H1 (cell line): ENCODE measurements at regions not wholly inside any gene's neighbourhood (a gene's known extent, or its start where the extent isn't known, plus 50 kb on each side); places are given as distances from the start of the nearest gene placed in this dataset.

Experiments
- CTCF ChIA-PET: fragments of 300-600 bp; sonication (Branson Sonifier 250); formaldehyde crosslinking; loops from one replicate; lab custom pipeline; 2021; ENCODE audit not compliant: partially characterized antibody; lab: Charles Lee
- POLR2A ChIA-PET: fragments of 300-600 bp; sonication (Branson Sonifier 250); formaldehyde crosslinking; loops from one replicate; lab custom pipeline; 2021; ENCODE audit warnings: inconsistent platforms; ENCODE audit not compliant: partially characterized antibody; lab: Charles Lee
- DNase-seq, 2 experiments: peaks; one replicate each; pipeline versions ENCODE4 v3.0.0 to v3.0.0-alpha.2; 2010 to 2022; ENCODE audit warnings: low spot score in 2 of 2, low read depth in 1 of 2, mixed read lengths in 1 of 2
- FAIRE-seq: peaks from 2 replicates; lab custom pipeline; 2011; peaks lifted over from hg19 to GRCh38; lab: Jason Lieb, UNC
- H2AFZ ChIP-seq: 2 replicates; pipeline ENCODE4 v1.8.1; 2012; ENCODE audit warnings: low read length, inconsistent platforms
- H2AK5ac ChIP-seq: 2 replicates; pipeline ENCODE4 v1.6.1; 2013; ENCODE audit warnings: low read depth, low read length
- H2BK120ac ChIP-seq: replicated peaks from 2 replicates; pipeline ENCODE3; 2013; ENCODE audit warnings: low read depth, low read length, inconsistent platforms
- H2BK12ac ChIP-seq: 2 replicates; pipeline ENCODE4 v1.6.1; 2013; ENCODE audit warnings: low read depth, low read length
- H2BK15ac ChIP-seq: 2 replicates; pipeline ENCODE4 v1.6.1; 2013; ENCODE audit warnings: low read length
- H2BK20ac ChIP-seq: 2 replicates; pipeline ENCODE4 v1.6.1; 2013; ENCODE audit warnings: low read length
- H2BK5ac ChIP-seq: 2 replicates; pipeline ENCODE4 v1.6.1; 2013; ENCODE audit warnings: low read depth, low read length
- H3K14ac ChIP-seq: 2 replicates; pipeline ENCODE4 v1.6.1; 2013; ENCODE audit warnings: inconsistent platforms; ENCODE audit not compliant: insufficient read length
- H3K18ac ChIP-seq: 2 replicates; pipeline ENCODE4 v1.6.1; 2013; ENCODE audit warnings: low read length; ENCODE audit errors: extremely low read depth
- H3K23ac ChIP-seq: 2 replicates; pipeline ENCODE4 v1.6.1; 2013; ENCODE audit warnings: inconsistent platforms; ENCODE audit not compliant: insufficient read length
- H3K23me2 ChIP-seq: 2 replicates; pipeline ENCODE4 v1.6.1; 2013; ENCODE audit warnings: low read depth, low read length
- H3K27ac ChIP-seq: 2 replicates; pipeline ENCODE4 v1.6.1; 2011; ENCODE audit warnings: low read depth, low read length, inconsistent platforms
- H3K27me3 ChIP-seq, 4 experiments: replicated peaks in 1 of 4; 1 replicate in 1 of 4; 2 replicates in 3 of 4; pipeline versions ENCODE4 v1.6.1 to v1.8.1; 2011 to 2013; ENCODE audit warnings: low read length in 3 of 4, mild to moderate bottlenecking in 3 of 4, inconsistent platforms in 2 of 4, mixed read lengths in 2 of 4, moderate library complexity in 1 of 4; ENCODE audit not compliant: control insufficient read depth in 3 of 4, insufficient read depth in 3 of 4; ENCODE audit errors: extremely low read depth in 1 of 4
- H3K36me3 ChIP-seq, 4 experiments: 2 replicates each; pipeline versions ENCODE4 v1.6.1 to v1.8.1; 2011 to 2013; ENCODE audit warnings: mild to moderate bottlenecking in 4 of 4, low read length in 3 of 4, moderate library complexity in 2 of 4, control low read depth in 1 of 4, inconsistent platforms in 1 of 4; ENCODE audit not compliant: insufficient read depth in 4 of 4, control insufficient read depth in 2 of 4
- H3K4ac ChIP-seq: replicated peaks from 2 replicates; pipeline ENCODE3; 2013; ENCODE audit warnings: low read length, low read depth, mixed read lengths, inconsistent platforms; ENCODE audit not compliant: insufficient read length
- H3K4me1 ChIP-seq, 4 experiments: replicated peaks in 1 of 4; 1 replicate in 1 of 4; 2 replicates in 3 of 4; pipeline versions ENCODE4 v1.6.1 to v1.8.1; 2011 to 2013; ENCODE audit warnings: low read length in 3 of 4, inconsistent platforms in 2 of 4, mixed read lengths in 1 of 4; ENCODE audit not compliant: insufficient read depth in 4 of 4, control insufficient read depth in 3 of 4
- H3K4me2 ChIP-seq, 2 experiments: 2 replicates each; pipeline versions ENCODE4 v1.6.1 to v1.8.1; 2011 to 2013; ENCODE audit warnings: low read depth in 2 of 2, low read length in 2 of 2, control low read depth in 1 of 2, inconsistent platforms in 1 of 2, mild to moderate bottlenecking in 1 of 2; ENCODE audit not compliant: insufficient read depth in 1 of 2
- H3K4me3 ChIP-seq, 4 experiments: fragments of 200-600, 300-600 bp in 1 of 4; sonication (generic), shearing (Covaris generic), sonication (Bioruptor Twin) in 1 of 4; 2 replicates each; pipeline versions ENCODE4 v1.5.1 to v1.8.1; 2011 to 2016; ENCODE audit warnings: low read length in 4 of 4, low read depth in 3 of 4, control low read depth in 2 of 4, inconsistent platforms in 2 of 4, mild to moderate bottlenecking in 2 of 4, mixed read lengths in 1 of 4, moderate library complexity in 1 of 4; ENCODE audit not compliant: insufficient read depth in 2 of 4; ENCODE audit errors: extremely low read depth in 1 of 4
- H3K56ac ChIP-seq: replicated peaks from 2 replicates; pipeline ENCODE3; 2013; ENCODE audit warnings: low read depth, mild to moderate bottlenecking, mixed read lengths, low read length, inconsistent platforms; ENCODE audit not compliant: insufficient read length
- H3K79me1 ChIP-seq: 2 replicates; pipeline ENCODE4 v1.6.1; 2013; ENCODE audit warnings: low read depth, low read length, control low read depth
- H3K79me2 ChIP-seq, 2 experiments: 2 replicates each; pipeline versions ENCODE4 v1.6.1 to v1.8.1; 2012 to 2013; ENCODE audit warnings: low read length in 2 of 2, mild to moderate bottlenecking in 2 of 2, inconsistent platforms in 1 of 2; ENCODE audit not compliant: insufficient read depth in 2 of 2, control insufficient read depth in 1 of 2
- H3K9ac ChIP-seq, 4 experiments: replicated peaks in 1 of 4; 1 replicate in 1 of 4; 2 replicates in 3 of 4; pipeline versions ENCODE4 v1.6.1 to v1.8.1; 2011 to 2013; ENCODE audit warnings: low read depth in 3 of 4, low read length in 3 of 4, control low read depth in 2 of 4, mild to moderate bottlenecking in 2 of 4, moderate library complexity in 2 of 4, inconsistent platforms in 1 of 4; ENCODE audit errors: extremely low read depth in 1 of 4
- H3K9me3 ChIP-seq, 2 experiments: 2 replicates each; pipeline versions ENCODE4 v1.6.1 to v1.8.1; 2012 to 2013; ENCODE audit warnings: mild to moderate bottlenecking in 2 of 2, moderate library complexity in 2 of 2, control low read depth in 1 of 2, inconsistent platforms in 1 of 2, low read depth in 1 of 2, low read length in 1 of 2, mixed read lengths in 1 of 2; ENCODE audit not compliant: insufficient read depth in 2 of 2
- H4K20me1 ChIP-seq, 2 experiments: replicated peaks in 1 of 2; 2 replicates each; pipeline versions ENCODE3 to v1.8.1; 2011 to 2013; ENCODE audit warnings: inconsistent platforms in 2 of 2, low read length in 2 of 2, mild to moderate bottlenecking in 1 of 2; ENCODE audit not compliant: insufficient read depth in 2 of 2, control insufficient read depth in 1 of 2
- H4K5ac ChIP-seq: 2 replicates; pipeline ENCODE4 v1.6.1; 2013; ENCODE audit warnings: low read length, low read depth, mixed read lengths, inconsistent platforms; ENCODE audit not compliant: insufficient read length
- H4K8ac ChIP-seq: 2 replicates; pipeline ENCODE4 v1.8.0; 2013; ENCODE audit warnings: mild to moderate bottlenecking, moderate library complexity, low read length, inconsistent platforms; ENCODE audit not compliant: insufficient read depth; ENCODE audit errors: extremely low read depth
- H4K91ac ChIP-seq: replicated peaks from 2 replicates; pipeline ENCODE3; 2013; ENCODE audit warnings: low read length, mixed read lengths, inconsistent platforms; ENCODE audit not compliant: insufficient read length
- ATF2 ChIP-seq: IDR thresholded peaks from 2 replicates; pipeline ENCODE4 v1.6.1; 2012; ENCODE audit warnings: low read length, inconsistent platforms
- CTBP2 ChIP-seq: IDR thresholded peaks from 2 replicates; pipeline ENCODE4 v1.7.0; 2011; ENCODE audit warnings: borderline replicate concordance, mild to moderate bottlenecking, moderate library complexity, mixed read lengths, low read length; ENCODE audit not compliant: insufficient read depth, insufficient read length
- EP300 ChIP-seq, 2 experiments: IDR thresholded peaks; 1 replicate in 1 of 2; 2 replicates in 1 of 2; pipeline ENCODE4 v1.6.1; 2011 to 2012; ENCODE audit warnings: low read depth in 2 of 2, low read length in 2 of 2, mild to moderate bottlenecking in 2 of 2, borderline replicate concordance in 1 of 2, inconsistent platforms in 1 of 2, moderate library complexity in 1 of 2
- KDM1A ChIP-seq: fragments of 200-600, 300-600 bp; sonication (generic); IDR thresholded peaks from 2 replicates; pipeline ENCODE4 v1.7.1; 2016; ENCODE audit warnings: mild to moderate bottlenecking, low read length, borderline replicate concordance
- MAFK ChIP-seq: IDR thresholded peaks from 2 replicates; pipeline ENCODE4 v1.6.1; 2012; ENCODE audit warnings: low read depth, mild to moderate bottlenecking, improper control_type of control experiment, low read length
- NRF1 ChIP-seq: IDR thresholded peaks from 2 replicates; pipeline ENCODE4 v1.6.1; 2011; ENCODE audit warnings: mild to moderate bottlenecking, low read depth, low read length, improper control_type of control experiment
- POLR2AphosphoS5 ChIP-seq: IDR thresholded peaks from 2 replicates; pipeline ENCODE4 v1.6.1; 2011; ENCODE audit warnings: low read depth, low read length
- SIX5 ChIP-seq: IDR thresholded peaks from 2 replicates; pipeline ENCODE4 v1.6.1; 2011; ENCODE audit warnings: mild to moderate bottlenecking, low read depth, low read length
- USF2 ChIP-seq: IDR thresholded peaks from 2 replicates; pipeline ENCODE4 v1.6.1; 2011; ENCODE audit warnings: low read length, improper control_type of control experiment
- whole genome bisulfite sequencing, 2 experiments: shearing (Covaris generic) in 1 of 2; methylation state at CpG; one replicate each; pipeline versions ENCODE4 v1.1.6 to v1.1.7; 2013 to 2015; ENCODE audit warnings: low lambda C conversion rate in 2 of 2, mixed read lengths in 2 of 2, inconsistent platforms in 1 of 2, low coverage in 1 of 2, missing lambda C conversion rate in 1 of 2; ENCODE audit not compliant: insufficient replicate concordance in 2 of 2, insufficient coverage in 1 of 2, insufficient read length in 1 of 2; ENCODE audit errors: extremely low coverage in 1 of 2, missing lambda C conversion rate in 1 of 2; 5-methylcytosine and 5-hydroxymethylcytosine counted together

GRCh38 chr6:86537292-86537861 lies 400.0 kb upstream of the HTR1E start:
- Histone ChIP-seq H2AFZ (no peak overlapping the region), H3K56ac (no peak overlapping the region), H2AK5ac (no peak overlapping the region), H4K5ac (no peak overlapping the region), H4K20me1 (no peaks in the 10 kb centered on the region), H2BK15ac (no peak overlapping the region), H3K4me1 (no peaks in the 10 kb centered on the region), H4K91ac (no peak overlapping the region), H3K27ac (no peak overlapping the region), H3K23ac (no peak overlapping the region), H3K9ac (no peak overlapping the region), H4K8ac (no peak overlapping the region), H3K23me2 (no peaks in the 10 kb centered on the region), H3K4me3 (no peak overlapping the region), H3K27me3 (no peaks in the 10 kb centered on the region), H3K36me3 (no peaks in the 10 kb centered on the region), H3K4ac (no peak overlapping the region), H3K14ac (no peak overlapping the region), H3K79me2 (no peaks in the 10 kb centered on the region), H3K18ac (no peak overlapping the region), H2BK20ac (no peak overlapping the region), H2BK12ac (no peak overlapping the region), H2BK120ac (no peak overlapping the region), H3K79me1 (no peaks in the 10 kb centered on the region), H2BK5ac (no peak overlapping the region), H3K9me3 (no peaks in the 10 kb centered on the region), H3K4me2 (no peak overlapping the region)
- CTCF ChIA-PET: no interaction called here
- FAIRE-seq (no peak), DNase-seq (no peak)
- 98% methylated on average over 2 of the region's 2 CpGs; no CpG with 5 or more reads in 1 of the 2 experiments for WGBS, 2 experiments
- POLR2A ChIA-PET: no interaction called here
- TF ChIP-seq POLR2AphosphoS5 (no peak), KDM1A (no peak), MAFK (no peak), NRF1 (no peak), USF2 (no peak), SIX5 (no peak), ATF2 (no peak), CTBP2 (no peak), EP300 (IDR thresholded peaks at IDR 0.05; ENCODE audit: borderline replicate concordance in 1 of 2, low read depth in 2 of 2, low read length in 2 of 2) (no peak)
